ENCODE measurements at regions not wholly inside any gene's neighbourhood (a gene's known extent, or its start where the extent isn't known, plus 50 kb on each side); places are given as distances from the start of the nearest gene placed in this dataset.

DNA sequence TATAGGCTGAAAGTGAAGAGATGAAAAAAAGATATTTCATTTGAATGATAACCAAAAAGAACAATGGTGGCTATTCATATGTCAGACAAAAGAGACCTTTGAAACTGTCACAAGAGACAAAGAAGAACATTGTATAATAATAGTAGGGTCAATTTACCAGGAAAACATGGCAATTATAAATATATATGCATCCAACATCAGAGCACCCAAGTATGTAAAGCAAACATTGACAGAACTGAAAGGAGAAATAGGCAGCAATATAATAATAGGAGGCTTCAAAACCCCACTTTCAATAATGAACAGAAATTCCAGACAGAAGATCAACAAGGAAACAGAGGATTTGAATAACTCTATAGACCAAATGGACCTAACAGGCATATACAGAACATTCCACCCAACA is 876.2 kb downstream of the GRID1 start:
- TF ChIP-seq, protein P1, sequence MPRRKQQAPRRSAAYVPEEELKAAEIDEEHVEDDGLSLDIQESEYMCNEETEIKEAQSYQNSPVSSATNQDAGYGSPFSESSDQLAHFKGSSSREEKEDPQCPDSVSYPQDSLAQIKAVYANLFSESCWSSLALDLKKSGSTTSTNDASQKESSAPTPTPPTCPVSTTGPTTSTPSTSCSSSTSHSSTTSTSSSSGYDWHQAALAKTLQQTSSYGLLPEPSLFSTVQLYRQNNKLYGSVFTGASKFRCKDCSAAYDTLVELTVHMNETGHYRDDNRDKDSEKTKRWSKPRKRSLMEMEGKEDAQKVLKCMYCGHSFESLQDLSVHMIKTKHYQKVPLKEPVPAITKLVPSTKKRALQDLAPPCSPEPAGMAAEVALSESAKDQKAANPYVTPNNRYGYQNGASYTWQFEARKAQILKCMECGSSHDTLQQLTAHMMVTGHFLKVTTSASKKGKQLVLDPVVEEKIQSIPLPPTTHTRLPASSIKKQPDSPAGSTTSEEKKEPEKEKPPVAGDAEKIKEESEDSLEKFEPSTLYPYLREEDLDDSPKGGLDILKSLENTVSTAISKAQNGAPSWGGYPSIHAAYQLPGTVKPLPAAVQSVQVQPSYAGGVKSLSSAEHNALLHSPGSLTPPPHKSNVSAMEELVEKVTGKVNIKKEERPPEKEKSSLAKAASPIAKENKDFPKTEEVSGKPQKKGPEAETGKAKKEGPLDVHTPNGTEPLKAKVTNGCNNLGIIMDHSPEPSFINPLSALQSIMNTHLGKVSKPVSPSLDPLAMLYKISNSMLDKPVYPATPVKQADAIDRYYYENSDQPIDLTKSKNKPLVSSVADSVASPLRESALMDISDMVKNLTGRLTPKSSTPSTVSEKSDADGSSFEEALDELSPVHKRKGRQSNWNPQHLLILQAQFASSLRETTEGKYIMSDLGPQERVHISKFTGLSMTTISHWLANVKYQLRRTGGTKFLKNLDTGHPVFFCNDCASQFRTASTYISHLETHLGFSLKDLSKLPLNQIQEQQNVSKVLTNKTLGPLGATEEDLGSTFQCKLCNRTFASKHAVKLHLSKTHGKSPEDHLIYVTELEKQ (CRISPR knock-in tag; IDR thresholded peaks at IDR 0.05) = no peak
- TF ChIP-seq EP300 (IDR thresholded peaks at IDR 0.05; ENCODE audit: low read length) (no peak), ILK (tag; IDR thresholded peaks at IDR 0.05; ENCODE audit: borderline replicate concordance, low read depth) (no peak), POLR2AphosphoS5 (IDR thresholded peaks at IDR 0.05; ENCODE audit: control insufficient read depth, insufficient read depth, low read depth, low read length) (no peak), POLR2A (conservative IDR thresholded peaks at IDR 0.05) (no peak), NRF1 (conservative IDR thresholded peaks at IDR 0.05 in 1 of 2, IDR thresholded peaks at IDR 0.05 in 1 of 2) (no peak), ZNF316 (IDR thresholded peaks at IDR 0.05) (no peak)
- TF ChIP-seq, protein P2, sequence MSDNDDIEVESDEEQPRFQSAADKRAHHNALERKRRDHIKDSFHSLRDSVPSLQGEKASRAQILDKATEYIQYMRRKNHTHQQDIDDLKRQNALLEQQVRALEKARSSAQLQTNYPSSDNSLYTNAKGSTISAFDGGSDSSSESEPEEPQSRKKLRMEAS (CRISPR knock-in tag; IDR thresholded peaks at IDR 0.05) = no peak
- TF ChIP-seq, protein P3, sequence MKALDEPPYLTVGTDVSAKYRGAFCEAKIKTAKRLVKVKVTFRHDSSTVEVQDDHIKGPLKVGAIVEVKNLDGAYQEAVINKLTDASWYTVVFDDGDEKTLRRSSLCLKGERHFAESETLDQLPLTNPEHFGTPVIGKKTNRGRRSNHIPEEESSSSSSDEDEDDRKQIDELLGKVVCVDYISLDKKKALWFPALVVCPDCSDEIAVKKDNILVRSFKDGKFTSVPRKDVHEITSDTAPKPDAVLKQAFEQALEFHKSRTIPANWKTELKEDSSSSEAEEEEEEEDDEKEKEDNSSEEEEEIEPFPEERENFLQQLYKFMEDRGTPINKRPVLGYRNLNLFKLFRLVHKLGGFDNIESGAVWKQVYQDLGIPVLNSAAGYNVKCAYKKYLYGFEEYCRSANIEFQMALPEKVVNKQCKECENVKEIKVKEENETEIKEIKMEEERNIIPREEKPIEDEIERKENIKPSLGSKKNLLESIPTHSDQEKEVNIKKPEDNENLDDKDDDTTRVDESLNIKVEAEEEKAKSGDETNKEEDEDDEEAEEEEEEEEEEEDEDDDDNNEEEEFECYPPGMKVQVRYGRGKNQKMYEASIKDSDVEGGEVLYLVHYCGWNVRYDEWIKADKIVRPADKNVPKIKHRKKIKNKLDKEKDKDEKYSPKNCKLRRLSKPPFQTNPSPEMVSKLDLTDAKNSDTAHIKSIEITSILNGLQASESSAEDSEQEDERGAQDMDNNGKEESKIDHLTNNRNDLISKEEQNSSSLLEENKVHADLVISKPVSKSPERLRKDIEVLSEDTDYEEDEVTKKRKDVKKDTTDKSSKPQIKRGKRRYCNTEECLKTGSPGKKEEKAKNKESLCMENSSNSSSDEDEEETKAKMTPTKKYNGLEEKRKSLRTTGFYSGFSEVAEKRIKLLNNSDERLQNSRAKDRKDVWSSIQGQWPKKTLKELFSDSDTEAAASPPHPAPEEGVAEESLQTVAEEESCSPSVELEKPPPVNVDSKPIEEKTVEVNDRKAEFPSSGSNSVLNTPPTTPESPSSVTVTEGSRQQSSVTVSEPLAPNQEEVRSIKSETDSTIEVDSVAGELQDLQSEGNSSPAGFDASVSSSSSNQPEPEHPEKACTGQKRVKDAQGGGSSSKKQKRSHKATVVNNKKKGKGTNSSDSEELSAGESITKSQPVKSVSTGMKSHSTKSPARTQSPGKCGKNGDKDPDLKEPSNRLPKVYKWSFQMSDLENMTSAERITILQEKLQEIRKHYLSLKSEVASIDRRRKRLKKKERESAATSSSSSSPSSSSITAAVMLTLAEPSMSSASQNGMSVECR (CRISPR knock-in tag; IDR thresholded peaks at IDR 0.05) = no peak

Measured in K562 (cell line).